ENCODE measurements at regions not wholly inside any gene's neighbourhood (a gene's known extent, or its start where the extent isn't known, plus 50 kb on each side); places are given as distances from the start of the nearest gene placed in this dataset.
A peak's percentile ranks its signal among the peaks of the same experiment; 100 is the strongest.

DNA sequence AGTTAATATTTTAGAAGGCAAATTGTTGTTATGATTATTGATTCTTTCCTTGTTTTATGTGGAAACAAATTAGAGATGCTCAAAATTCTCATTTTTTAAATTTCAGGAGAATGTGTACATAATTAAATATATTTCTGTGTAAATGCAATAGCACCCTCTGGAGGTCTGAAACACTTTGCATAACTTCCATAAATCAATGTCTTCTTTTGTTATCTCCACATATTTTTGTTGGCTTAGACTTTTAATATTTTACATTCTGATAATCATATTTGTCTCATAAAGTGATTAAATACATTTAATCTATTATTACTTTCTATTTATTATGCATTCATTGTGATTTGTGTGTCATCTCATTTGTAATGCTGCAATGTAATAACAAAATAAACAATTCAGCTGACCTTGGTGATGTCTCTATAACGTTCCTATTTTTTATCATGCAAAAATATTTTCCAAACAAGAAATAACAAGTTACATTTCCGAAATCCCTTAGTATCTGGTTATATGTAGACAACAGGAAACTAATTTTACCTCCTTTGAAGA lies 201.8 kb upstream of the GALNT5 start:
- H3K4me3 ChIP-seq (ENCODE audit: low read length) = no peak overlapping the region
- H3K27ac ChIP-seq (ENCODE audit: low read length) = no peak overlapping the region
- H3K9me3 ChIP-seq (ENCODE audit: insufficient read depth, low read length) = no peaks in the 10 kb centered on the region
- H3K4me2 ChIP-seq (ENCODE audit: low read length) = peak overlapping the region; percentile 26; the same call in 1 of the 2 replicates
- H3K4me1 ChIP-seq (ENCODE audit: low read length) = peaks cover 12% of the 10 kb centered on the region
- no peak overlapping the region; the same call in 1 of the 2 replicates for H3K9ac ChIP-seq (ENCODE audit: low read length)
- no peaks in the 10 kb centered on the region for H4K20me1 ChIP-seq (ENCODE audit: insufficient read depth, low read length)
- no peaks in the 10 kb centered on the region for H3K79me2 ChIP-seq (ENCODE audit: low read length)
- H3K36me3 ChIP-seq (replicated peaks; ENCODE audit: low read depth, low read length) = no peaks in the 10 kb centered on the region
- TF ChIP-seq EZH2phosphoT487 (IDR thresholded peaks at IDR 0.05; ENCODE audit: low read depth) = no peak
- TF ChIP-seq, protein P1, sequence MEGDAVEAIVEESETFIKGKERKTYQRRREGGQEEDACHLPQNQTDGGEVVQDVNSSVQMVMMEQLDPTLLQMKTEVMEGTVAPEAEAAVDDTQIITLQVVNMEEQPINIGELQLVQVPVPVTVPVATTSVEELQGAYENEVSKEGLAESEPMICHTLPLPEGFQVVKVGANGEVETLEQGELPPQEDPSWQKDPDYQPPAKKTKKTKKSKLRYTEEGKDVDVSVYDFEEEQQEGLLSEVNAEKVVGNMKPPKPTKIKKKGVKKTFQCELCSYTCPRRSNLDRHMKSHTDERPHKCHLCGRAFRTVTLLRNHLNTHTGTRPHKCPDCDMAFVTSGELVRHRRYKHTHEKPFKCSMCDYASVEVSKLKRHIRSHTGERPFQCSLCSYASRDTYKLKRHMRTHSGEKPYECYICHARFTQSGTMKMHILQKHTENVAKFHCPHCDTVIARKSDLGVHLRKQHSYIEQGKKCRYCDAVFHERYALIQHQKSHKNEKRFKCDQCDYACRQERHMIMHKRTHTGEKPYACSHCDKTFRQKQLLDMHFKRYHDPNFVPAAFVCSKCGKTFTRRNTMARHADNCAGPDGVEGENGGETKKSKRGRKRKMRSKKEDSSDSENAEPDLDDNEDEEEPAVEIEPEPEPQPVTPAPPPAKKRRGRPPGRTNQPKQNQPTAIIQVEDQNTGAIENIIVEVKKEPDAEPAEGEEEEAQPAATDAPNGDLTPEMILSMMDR (IDR thresholded peaks at IDR 0.05; ENCODE audit: low read depth, low read length) = peak; percentile 65
- no peaks in the 10 kb centered on the region for H3K27me3 ChIP-seq (ENCODE audit: low read depth, low read length)
- no peak overlapping the region for H2AFZ ChIP-seq (ENCODE audit: low read depth, low read length)

DNA sequence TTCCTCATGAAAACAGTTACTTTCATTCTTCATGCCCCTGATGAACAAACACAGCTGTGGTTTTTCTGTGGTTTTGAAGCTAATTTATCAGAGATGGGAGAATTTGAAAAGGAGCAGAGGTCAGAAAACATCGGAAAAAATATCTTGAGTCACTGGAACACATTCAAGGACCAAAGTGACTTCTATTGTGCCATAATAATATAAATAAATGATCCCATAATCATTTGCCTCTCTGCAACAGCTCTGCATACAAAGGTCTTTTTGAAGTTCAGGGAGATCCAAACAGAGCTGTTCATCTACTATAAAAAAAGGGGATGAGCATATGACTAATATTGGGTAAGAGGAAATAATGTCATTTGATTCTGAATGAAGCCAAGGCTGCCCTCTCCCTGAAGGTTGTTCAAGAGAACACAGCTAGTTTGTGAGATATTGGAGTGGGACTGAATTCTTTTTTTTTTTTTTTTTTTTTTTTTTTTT lies 201.3 kb upstream of the GALNT5 start:
- no peaks in the 10 kb centered on the region for H3K36me3 ChIP-seq (replicated peaks; ENCODE audit: low read depth, low read length)
- no peaks in the 10 kb centered on the region for H3K9me3 ChIP-seq (ENCODE audit: insufficient read depth, low read length)
- no peak overlapping the region for H3K4me3 ChIP-seq (ENCODE audit: low read length)
- H3K79me2 ChIP-seq (ENCODE audit: low read length) = no peaks in the 10 kb centered on the region
- no peaks in the 10 kb centered on the region for H4K20me1 ChIP-seq (ENCODE audit: insufficient read depth, low read length)
- peak overlapping the region; percentile 26; the same call in 1 of the 2 replicates for H3K4me2 ChIP-seq (ENCODE audit: low read length)
- no peak overlapping the region for H3K27ac ChIP-seq (ENCODE audit: low read length)
- TF ChIP-seq, protein P1 (IDR thresholded peaks at IDR 0.05; ENCODE audit: low read depth, low read length) = no peak
- no peak for TF ChIP-seq EZH2phosphoT487 (IDR thresholded peaks at IDR 0.05; ENCODE audit: low read depth)
- no peak overlapping the region for H2AFZ ChIP-seq (ENCODE audit: low read depth, low read length)
- peaks cover 12% of the 10 kb centered on the region for H3K4me1 ChIP-seq (ENCODE audit: low read length)
- no peak overlapping the region; the same call in 1 of the 2 replicates for H3K9ac ChIP-seq (ENCODE audit: low read length)
- no peaks in the 10 kb centered on the region for H3K27me3 ChIP-seq (ENCODE audit: low read depth, low read length)

DNA sequence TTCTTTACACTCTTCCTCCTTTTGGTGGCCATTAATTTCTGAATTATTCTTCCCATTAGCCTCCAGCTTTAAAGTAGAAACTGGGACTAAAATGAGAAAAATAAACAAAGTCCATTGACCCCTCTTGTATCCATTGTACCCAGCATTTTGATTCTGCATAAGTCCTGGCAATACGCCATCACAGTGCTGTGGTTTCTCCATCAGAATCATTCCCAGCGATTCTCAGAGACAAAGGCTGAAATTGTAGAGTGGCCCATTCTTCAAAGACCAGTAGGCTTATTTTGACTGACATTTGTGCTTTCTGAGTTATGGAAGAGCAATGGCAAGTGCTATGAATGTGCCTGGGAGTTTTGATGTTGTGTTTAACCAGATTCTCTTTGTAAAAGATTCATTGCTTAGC lies 199.3 kb upstream of the GALNT5 start:
- Histone ChIP-seq H3K27me3 (ENCODE audit: low read depth, low read length) (no peaks in the 10 kb centered on the region), H3K4me2 (ENCODE audit: low read length) (no peak overlapping the region), H3K79me2 (ENCODE audit: low read length) (no peaks in the 10 kb centered on the region), H3K36me3 (replicated peaks; ENCODE audit: low read depth, low read length) (no peaks in the 10 kb centered on the region), H3K4me3 (ENCODE audit: low read length) (no peak overlapping the region), H2AFZ (ENCODE audit: low read depth, low read length) (no peak overlapping the region), H4K20me1 (ENCODE audit: insufficient read depth, low read length) (no peaks in the 10 kb centered on the region), H3K9ac (ENCODE audit: low read length) (no peak overlapping the region), H3K9me3 (ENCODE audit: insufficient read depth, low read length) (no peaks in the 10 kb centered on the region), H3K27ac (ENCODE audit: low read length) (no peak overlapping the region), H3K4me1 (ENCODE audit: low read length) (peaks cover 28% of the 10 kb centered on the region)
- TF ChIP-seq EZH2phosphoT487 (IDR thresholded peaks at IDR 0.05; ENCODE audit: low read depth) = no peak
- TF ChIP-seq, protein P1 (IDR thresholded peaks at IDR 0.05; ENCODE audit: low read depth, low read length) = no peak

DNA sequence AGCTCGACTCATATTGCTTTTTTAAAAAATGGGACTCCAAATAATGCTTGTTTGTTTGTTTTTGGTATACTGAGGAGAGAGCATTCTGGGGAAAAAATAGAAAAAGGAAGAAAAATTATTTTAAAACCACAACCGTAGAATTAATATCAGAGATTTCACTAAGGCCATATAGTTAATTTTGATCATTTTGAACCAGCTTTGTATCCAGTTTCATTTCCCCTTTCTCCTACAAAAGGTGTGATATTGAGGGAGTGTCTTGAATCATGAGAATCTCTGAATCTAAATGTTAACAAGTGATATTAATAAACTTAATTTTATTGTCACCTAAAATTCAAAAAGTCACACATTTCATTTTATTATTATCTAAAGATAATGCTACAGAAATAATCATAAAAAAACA lies 198.5 kb upstream of the GALNT5 start:
- H3K27me3 ChIP-seq (ENCODE audit: low read depth, low read length) = no peaks in the 10 kb centered on the region
- H2AFZ ChIP-seq (ENCODE audit: low read depth, low read length) = no peak overlapping the region
- TF ChIP-seq, protein P1 (IDR thresholded peaks at IDR 0.05; ENCODE audit: low read depth, low read length) = no peak
- no peak for TF ChIP-seq EZH2phosphoT487 (IDR thresholded peaks at IDR 0.05; ENCODE audit: low read depth)

More for the DNA sequence above, 198.5 kb upstream of the GALNT5 start:
- peaks cover 37% of the 10 kb centered on the region for H3K4me1 ChIP-seq (ENCODE audit: low read length)
- no peaks in the 10 kb centered on the region for H4K20me1 ChIP-seq (ENCODE audit: insufficient read depth, low read length)
- no peak overlapping the region for H3K4me3 ChIP-seq (ENCODE audit: low read length)
- no peaks in the 10 kb centered on the region for H3K9me3 ChIP-seq (ENCODE audit: insufficient read depth, low read length)
- H3K4me2 ChIP-seq (ENCODE audit: low read length) = no peak overlapping the region
- H3K9ac ChIP-seq (ENCODE audit: low read length) = no peak overlapping the region
- no peaks in the 10 kb centered on the region for H3K36me3 ChIP-seq (replicated peaks; ENCODE audit: low read depth, low read length)
- no peak overlapping the region for H3K27ac ChIP-seq (ENCODE audit: low read length)
- no peaks in the 10 kb centered on the region for H3K79me2 ChIP-seq (ENCODE audit: low read length)
